ENCODE measurements at regions not wholly inside any gene's neighbourhood (a gene's known extent, or its start where the extent isn't known, plus 50 kb on each side); places are given as distances from the start of the nearest gene placed in this dataset.

DNA sequence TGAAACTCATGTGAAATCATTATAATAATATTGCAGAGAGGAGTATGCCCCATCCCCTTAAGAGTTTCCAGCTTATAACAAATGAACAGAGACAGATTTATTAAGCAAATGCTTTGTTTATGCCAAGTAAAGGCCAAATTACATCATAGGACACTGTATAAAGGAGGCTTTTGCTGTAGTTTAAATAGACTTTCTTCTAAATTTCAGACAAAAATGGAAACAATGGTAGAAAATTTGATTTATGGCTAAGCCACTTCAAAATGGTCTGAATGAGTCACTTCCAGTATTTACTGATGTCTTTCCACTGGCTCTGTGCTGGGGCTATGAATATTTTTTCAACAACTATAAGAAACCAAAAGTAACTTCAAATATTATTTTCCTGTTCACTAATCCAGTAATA, 81.1 kb upstream of the ST6GALNAC5 start:
- Histone ChIP-seq H3K4me1 (ENCODE audit: control insufficient read depth in 1 of 2, insufficient read depth in 2 of 2, low read length in 2 of 2) (no peaks in the 10 kb centered on the region), H3K4me2 (ENCODE audit: low read length) (no peak overlapping the region), H2AFZ (ENCODE audit: insufficient read depth, low read length, poor library complexity) (no peak overlapping the region), H2BK120ac (ENCODE audit: insufficient read depth, low read length, poor library complexity) (no peak overlapping the region), H3K79me1 (ENCODE audit: low read length) (no peaks in the 10 kb centered on the region), H3K27me3 (ENCODE audit: insufficient read depth, low read length) (no peaks in the 10 kb centered on the region), H3K14ac (ENCODE audit: low read length) (no peak overlapping the region), H3K36me3 (ENCODE audit: control insufficient read depth in 1 of 2, insufficient read depth in 2 of 2, low read length in 2 of 2) (no peaks in the 10 kb centered on the region), H3K18ac (ENCODE audit: low read length) (no peak overlapping the region), H3K4me3 (ENCODE audit: low read depth, low read length) (no peak overlapping the region), H2BK5ac (ENCODE audit: low read depth, low read length, poor library complexity) (no peak overlapping the region), H4K91ac (ENCODE audit: low read depth, low read length) (no peak overlapping the region), H3K4ac (ENCODE audit: low read depth, low read length) (no peak overlapping the region), H3K9me3 (ENCODE audit: insufficient read depth, low read depth, low read length) (no peaks in the 10 kb centered on the region), H3K27ac (ENCODE audit: low read depth, low read length) (no peak overlapping the region), H3K23ac (ENCODE audit: low read length) (no peak overlapping the region), H4K12ac (ENCODE audit: low read depth, low read length) (no peak overlapping the region), H2BK12ac (ENCODE audit: low read length) (no peak overlapping the region), H4K8ac (ENCODE audit: low read depth, low read length) (no peak overlapping the region), H3K79me2 (ENCODE audit: control insufficient read depth, insufficient read depth, low read length, poor library complexity) (no peaks in the 10 kb centered on the region), H2AK5ac (ENCODE audit: low read length) (no peak overlapping the region), H3K9ac (ENCODE audit: low read length) (no peak overlapping the region)
- DNase-seq = no peak

DNA sequence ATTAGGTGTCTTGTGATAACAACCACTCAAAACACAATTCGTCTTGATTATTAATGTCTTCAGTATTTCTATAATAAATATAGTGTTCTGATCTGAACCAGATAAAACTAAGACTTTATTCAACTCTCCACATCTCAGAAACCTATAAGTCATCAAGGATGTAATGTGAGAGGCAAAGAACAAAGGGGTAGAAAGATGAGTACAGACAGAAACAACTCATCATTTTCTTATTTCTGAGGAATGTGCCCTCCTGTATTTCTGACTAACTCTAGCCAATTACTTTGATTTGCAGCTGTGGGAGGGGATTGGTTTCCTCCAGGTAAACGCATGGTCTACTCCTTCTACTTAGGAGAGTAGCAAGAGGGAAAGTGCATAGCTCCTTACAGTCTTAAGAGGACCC, 73.7 kb upstream of the ST6GALNAC5 start:
- H3K4me2 ChIP-seq (ENCODE audit: low read length) = no peak overlapping the region
- H3K23ac ChIP-seq (ENCODE audit: low read length) = no peak overlapping the region
- no peaks in the 10 kb centered on the region for H3K36me3 ChIP-seq (ENCODE audit: control insufficient read depth in 1 of 2, insufficient read depth in 2 of 2, low read length in 2 of 2)
- no peak overlapping the region for H3K4me3 ChIP-seq (ENCODE audit: low read depth, low read length)
- no peak overlapping the region for H3K14ac ChIP-seq (ENCODE audit: low read length)
- no peak overlapping the region for H4K91ac ChIP-seq (ENCODE audit: low read depth, low read length)
- no peaks in the 10 kb centered on the region for H3K79me2 ChIP-seq (ENCODE audit: control insufficient read depth, insufficient read depth, low read length, poor library complexity)
- H3K9me3 ChIP-seq (ENCODE audit: insufficient read depth, low read depth, low read length) = no peaks in the 10 kb centered on the region
- H3K18ac ChIP-seq (ENCODE audit: low read length) = no peak overlapping the region
- H2AK5ac ChIP-seq (ENCODE audit: low read length) = no peak overlapping the region
- WGBS (ENCODE audit: extremely low coverage, insufficient coverage, insufficient read length) = no CpG with 5 or more reads among the region's 2 CpGs
- no peak overlapping the region for H4K8ac ChIP-seq (ENCODE audit: low read depth, low read length)
- no peak overlapping the region for H2AFZ ChIP-seq (ENCODE audit: insufficient read depth, low read length, poor library complexity)
- no peak overlapping the region for H3K27ac ChIP-seq (ENCODE audit: low read depth, low read length)
- no peak overlapping the region for H2BK5ac ChIP-seq (ENCODE audit: low read depth, low read length, poor library complexity)
- H3K79me1 ChIP-seq (ENCODE audit: low read length) = no peaks in the 10 kb centered on the region
- H2BK120ac ChIP-seq (ENCODE audit: insufficient read depth, low read length, poor library complexity) = no peak overlapping the region
- no peak for DNase-seq
- no peak overlapping the region for H3K4ac ChIP-seq (ENCODE audit: low read depth, low read length)
- H2BK12ac ChIP-seq (ENCODE audit: low read length) = no peak overlapping the region
- H3K9ac ChIP-seq (ENCODE audit: low read length) = no peak overlapping the region
- H3K27me3 ChIP-seq (ENCODE audit: insufficient read depth, low read length) = no peaks in the 10 kb centered on the region
- no peak overlapping the region for H4K12ac ChIP-seq (ENCODE audit: low read depth, low read length)
- no peaks in the 10 kb centered on the region for H3K4me1 ChIP-seq (ENCODE audit: control insufficient read depth in 1 of 2, insufficient read depth in 2 of 2, low read length in 2 of 2)

- H3K79me2 ChIP-seq (ENCODE audit: control insufficient read depth, insufficient read depth, low read length, poor library complexity) = no peaks in the 10 kb centered on the region
- no peak overlapping the region for H2BK120ac ChIP-seq (ENCODE audit: insufficient read depth, low read length, poor library complexity)
- no CpG with 5 or more reads among the region's 2 CpGs for WGBS (ENCODE audit: extremely low coverage, insufficient coverage, insufficient read length)
- no peak overlapping the region for H3K9ac ChIP-seq (ENCODE audit: low read length)
- no peak overlapping the region for H3K4me3 ChIP-seq (ENCODE audit: low read depth, low read length)
- no peak overlapping the region for H3K14ac ChIP-seq (ENCODE audit: low read length)
- H3K36me3 ChIP-seq (ENCODE audit: control insufficient read depth in 1 of 2, insufficient read depth in 2 of 2, low read length in 2 of 2) = no peaks in the 10 kb centered on the region
- no peak overlapping the region for H3K18ac ChIP-seq (ENCODE audit: low read length)
- no peak overlapping the region for H3K4ac ChIP-seq (ENCODE audit: low read depth, low read length)
- no peak for DNase-seq
- no peak overlapping the region for H2AFZ ChIP-seq (ENCODE audit: insufficient read depth, low read length, poor library complexity)
- no peak overlapping the region for H4K12ac ChIP-seq (ENCODE audit: low read depth, low read length)
- H3K27me3 ChIP-seq (ENCODE audit: insufficient read depth, low read length) = no peaks in the 10 kb centered on the region
- no peak overlapping the region for H3K23ac ChIP-seq (ENCODE audit: low read length)
- no peaks in the 10 kb centered on the region for H3K4me1 ChIP-seq (ENCODE audit: control insufficient read depth in 1 of 2, insufficient read depth in 2 of 2, low read length in 2 of 2)
- H2BK12ac ChIP-seq (ENCODE audit: low read length) = no peak overlapping the region
- H2BK5ac ChIP-seq (ENCODE audit: low read depth, low read length, poor library complexity) = no peak overlapping the region
- no peak overlapping the region for H2AK5ac ChIP-seq (ENCODE audit: low read length)
- no peaks in the 10 kb centered on the region for H3K9me3 ChIP-seq (ENCODE audit: insufficient read depth, low read depth, low read length)
- no peak overlapping the region for H3K27ac ChIP-seq (ENCODE audit: low read depth, low read length)
- no peak overlapping the region for H3K4me2 ChIP-seq (ENCODE audit: low read length)
- H4K8ac ChIP-seq (ENCODE audit: low read depth, low read length) = no peak overlapping the region
- H3K79me1 ChIP-seq (ENCODE audit: low read length) = no peaks in the 10 kb centered on the region
- H4K91ac ChIP-seq (ENCODE audit: low read depth, low read length) = no peak overlapping the region
Measured at GRCh38 chr1:76799700-76800099, 67.6 kb upstream of the ST6GALNAC5 start.

GRCh38 chr1:76802094-76802493, 65.2 kb upstream of the ST6GALNAC5 start:
- H3K4ac ChIP-seq (ENCODE audit: low read depth, low read length) = no peak overlapping the region
- H2BK5ac ChIP-seq (ENCODE audit: low read depth, low read length, poor library complexity) = no peak overlapping the region
- H3K36me3 ChIP-seq (ENCODE audit: control insufficient read depth in 1 of 2, insufficient read depth in 2 of 2, low read length in 2 of 2) = no peaks in the 10 kb centered on the region
- no peak overlapping the region for H3K9ac ChIP-seq (ENCODE audit: low read length)
- no peak overlapping the region for H3K4me3 ChIP-seq (ENCODE audit: low read depth, low read length)
- DNase-seq = no peak
- no peaks in the 10 kb centered on the region for H3K79me2 ChIP-seq (ENCODE audit: control insufficient read depth, insufficient read depth, low read length, poor library complexity)
- no peak overlapping the region for H2AK5ac ChIP-seq (ENCODE audit: low read length)
- H3K27me3 ChIP-seq (ENCODE audit: insufficient read depth, low read length) = no peaks in the 10 kb centered on the region
- H4K12ac ChIP-seq (ENCODE audit: low read depth, low read length) = no peak overlapping the region
- no peaks in the 10 kb centered on the region for H3K4me1 ChIP-seq (ENCODE audit: control insufficient read depth in 1 of 2, insufficient read depth in 2 of 2, low read length in 2 of 2)
- no peak overlapping the region for H2AFZ ChIP-seq (ENCODE audit: insufficient read depth, low read length, poor library complexity)
- no peak overlapping the region for H3K18ac ChIP-seq (ENCODE audit: low read length)
- no peak overlapping the region for H2BK12ac ChIP-seq (ENCODE audit: low read length)
- WGBS (ENCODE audit: extremely low coverage, insufficient coverage, insufficient read length) = no CpG with 5 or more reads among the region's 3 CpGs
- H3K23ac ChIP-seq (ENCODE audit: low read length) = no peak overlapping the region
- H3K79me1 ChIP-seq (ENCODE audit: low read length) = no peaks in the 10 kb centered on the region
- no peak overlapping the region for H2BK120ac ChIP-seq (ENCODE audit: insufficient read depth, low read length, poor library complexity)
- no peak overlapping the region for H3K27ac ChIP-seq (ENCODE audit: low read depth, low read length)
- H3K4me2 ChIP-seq (ENCODE audit: low read length) = no peak overlapping the region
- no peak overlapping the region for H4K8ac ChIP-seq (ENCODE audit: low read depth, low read length)
- no peaks in the 10 kb centered on the region for H3K9me3 ChIP-seq (ENCODE audit: insufficient read depth, low read depth, low read length)
- no peak overlapping the region for H3K14ac ChIP-seq (ENCODE audit: low read length)
- no peak overlapping the region for H4K91ac ChIP-seq (ENCODE audit: low read depth, low read length)

Measured in trophoblast cell (in vitro differentiated cells and primary cell).